ENCODE measurements at regions not wholly inside any gene's neighbourhood (a gene's known extent, or its start where the extent isn't known, plus 50 kb on each side); places are given as distances from the start of the nearest gene placed in this dataset.

DNA sequence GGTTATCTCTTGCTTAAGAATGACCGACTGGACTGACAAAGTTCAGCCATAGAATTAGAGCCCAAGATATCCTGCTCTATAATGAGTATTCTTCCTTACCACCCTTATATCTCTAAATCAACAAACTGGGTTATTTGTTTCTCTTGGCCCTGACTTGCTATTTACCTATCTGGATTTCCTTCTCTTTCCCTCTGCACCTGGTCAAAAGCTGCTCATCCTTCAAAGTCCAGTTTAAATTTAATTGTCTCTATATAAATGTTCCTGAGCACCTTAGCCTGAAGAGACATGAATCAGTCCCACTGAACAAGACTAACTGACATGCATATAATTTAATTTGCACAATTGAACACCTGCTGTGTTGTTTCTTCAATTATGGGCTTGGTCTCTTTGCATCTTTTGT is 127.1 kb upstream of the KCNJ15 start:
- TF ChIP-seq EZH2 (IDR thresholded peaks at IDR 0.05; ENCODE audit: borderline replicate concordance, low read length) = no peak
- TF ChIP-seq, protein P1, sequence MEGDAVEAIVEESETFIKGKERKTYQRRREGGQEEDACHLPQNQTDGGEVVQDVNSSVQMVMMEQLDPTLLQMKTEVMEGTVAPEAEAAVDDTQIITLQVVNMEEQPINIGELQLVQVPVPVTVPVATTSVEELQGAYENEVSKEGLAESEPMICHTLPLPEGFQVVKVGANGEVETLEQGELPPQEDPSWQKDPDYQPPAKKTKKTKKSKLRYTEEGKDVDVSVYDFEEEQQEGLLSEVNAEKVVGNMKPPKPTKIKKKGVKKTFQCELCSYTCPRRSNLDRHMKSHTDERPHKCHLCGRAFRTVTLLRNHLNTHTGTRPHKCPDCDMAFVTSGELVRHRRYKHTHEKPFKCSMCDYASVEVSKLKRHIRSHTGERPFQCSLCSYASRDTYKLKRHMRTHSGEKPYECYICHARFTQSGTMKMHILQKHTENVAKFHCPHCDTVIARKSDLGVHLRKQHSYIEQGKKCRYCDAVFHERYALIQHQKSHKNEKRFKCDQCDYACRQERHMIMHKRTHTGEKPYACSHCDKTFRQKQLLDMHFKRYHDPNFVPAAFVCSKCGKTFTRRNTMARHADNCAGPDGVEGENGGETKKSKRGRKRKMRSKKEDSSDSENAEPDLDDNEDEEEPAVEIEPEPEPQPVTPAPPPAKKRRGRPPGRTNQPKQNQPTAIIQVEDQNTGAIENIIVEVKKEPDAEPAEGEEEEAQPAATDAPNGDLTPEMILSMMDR (IDR thresholded peaks at IDR 0.05; ENCODE audit: low read length) = no peak

DNA sequence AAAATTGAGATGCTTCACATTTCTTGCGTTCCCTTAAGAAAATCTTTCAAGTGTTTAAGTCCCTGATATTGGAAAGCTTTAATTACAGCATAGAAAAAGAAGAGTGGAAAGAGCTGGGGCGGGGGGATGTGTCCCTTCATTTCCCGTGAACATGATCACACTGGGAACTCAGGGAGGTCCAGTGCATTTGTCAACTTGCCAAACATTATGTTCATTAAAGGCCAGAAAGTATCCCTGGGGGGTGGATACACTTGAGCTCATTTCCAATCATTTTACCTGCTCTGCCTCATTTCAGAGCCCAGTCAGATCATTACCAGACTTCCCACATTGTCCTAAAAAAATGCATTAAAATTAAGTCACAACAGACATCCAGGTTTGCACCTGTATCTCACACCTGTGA is 123.6 kb upstream of the KCNJ15 start:
- Histone ChIP-seq H3K27ac (ENCODE audit: low read depth, low read length, poor library complexity, severe bottlenecking) (no peak overlapping the region), H2AFZ (ENCODE audit: low read length) (no peak overlapping the region), H3K4me1 (ENCODE audit: insufficient read depth, low read length, severe bottlenecking) (no peaks in the 10 kb centered on the region), H3K27me3 (ENCODE audit: insufficient read depth, low read length) (no peaks in the 10 kb centered on the region), H3K79me2 (ENCODE audit: insufficient read depth, low read length) (no peaks in the 10 kb centered on the region), H3F3A (ENCODE audit: insufficient read depth, low read length) (no peaks in the 10 kb centered on the region), H3K4me2 (ENCODE audit: low read length) (no peak overlapping the region), H3K9me3 (ENCODE audit: low read length) (no peaks in the 10 kb centered on the region), H3K36me3 (ENCODE audit: insufficient read depth, low read length) (no peaks in the 10 kb centered on the region), H3K4me3 (ENCODE audit: low read depth, low read length, poor library complexity, severe bottlenecking) (no peak overlapping the region), H4K20me1 (ENCODE audit: insufficient read depth, low read length) (no peaks in the 10 kb centered on the region), H3K9ac (ENCODE audit: low read length) (no peak overlapping the region), H3K9me2 (ENCODE audit: low read depth, low read length) (no peaks in the 10 kb centered on the region)
- TF ChIP-seq EZH2 (IDR thresholded peaks at IDR 0.05; ENCODE audit: borderline replicate concordance, low read length) = no peak
- TF ChIP-seq, protein P1 (IDR thresholded peaks at IDR 0.05; ENCODE audit: low read length) = no peak

More for the DNA sequence above, 127.1 kb upstream of the KCNJ15 start:
- Histone ChIP-seq H3K27ac (ENCODE audit: low read depth, low read length, poor library complexity, severe bottlenecking) (no peak overlapping the region), H3K4me2 (ENCODE audit: low read length) (no peak overlapping the region), H3K4me3 (ENCODE audit: low read depth, low read length, poor library complexity, severe bottlenecking) (no peak overlapping the region), H3K27me3 (ENCODE audit: insufficient read depth, low read length) (no peaks in the 10 kb centered on the region), H4K20me1 (ENCODE audit: insufficient read depth, low read length) (no peaks in the 10 kb centered on the region), H2AFZ (ENCODE audit: low read length) (no peak overlapping the region), H3K79me2 (ENCODE audit: insufficient read depth, low read length) (no peaks in the 10 kb centered on the region), H3K36me3 (ENCODE audit: insufficient read depth, low read length) (no peaks in the 10 kb centered on the region), H3K4me1 (ENCODE audit: insufficient read depth, low read length, severe bottlenecking) (no peaks in the 10 kb centered on the region), H3K9me2 (ENCODE audit: low read depth, low read length) (no peaks in the 10 kb centered on the region), H3F3A (ENCODE audit: insufficient read depth, low read length) (no peaks in the 10 kb centered on the region), H3K9ac (ENCODE audit: low read length) (no peak overlapping the region), H3K9me3 (ENCODE audit: low read length) (no peaks in the 10 kb centered on the region)

DNA sequence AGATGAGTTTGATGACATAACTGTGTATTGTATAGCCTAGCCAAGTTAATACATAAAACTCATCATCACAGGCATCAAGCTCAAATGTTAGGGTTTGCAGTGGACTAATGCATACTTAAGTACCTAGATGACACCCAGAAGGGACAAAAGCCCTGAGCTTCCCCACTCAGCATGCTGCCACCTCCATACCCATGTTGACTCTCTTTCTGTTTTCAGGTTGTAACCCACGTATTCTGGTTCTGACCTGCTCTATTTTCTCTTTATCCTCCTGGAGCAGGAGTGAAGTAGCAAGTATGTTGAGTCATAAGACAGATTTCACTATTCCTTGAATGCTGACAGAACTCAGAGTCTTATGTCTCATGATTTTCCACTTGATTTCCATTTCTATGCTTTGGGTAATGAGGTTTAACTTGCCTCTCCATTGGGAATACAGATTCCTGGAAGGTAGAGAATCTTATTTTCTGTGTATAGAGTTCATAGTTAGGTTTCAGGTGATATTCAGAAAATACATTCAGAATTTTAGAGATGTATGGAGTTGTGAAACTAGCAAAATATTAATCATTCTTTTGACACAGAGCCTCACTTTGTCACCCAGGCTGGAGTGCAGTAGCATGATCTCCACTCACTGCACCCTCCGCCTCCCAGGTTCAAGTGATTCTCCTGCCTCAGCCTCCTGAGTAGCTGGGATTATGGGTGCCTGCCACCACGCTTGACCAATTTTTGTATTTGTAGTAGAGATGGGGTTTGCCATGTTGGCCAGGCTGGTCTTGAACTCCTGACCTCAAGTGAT is 122.5 kb upstream of the KCNJ15 start:
- no peaks in the 10 kb centered on the region for H3K9me2 ChIP-seq (ENCODE audit: low read depth, low read length)
- no peaks in the 10 kb centered on the region for H3K79me2 ChIP-seq (ENCODE audit: insufficient read depth, low read length)
- TF ChIP-seq EZH2 (IDR thresholded peaks at IDR 0.05; ENCODE audit: borderline replicate concordance, low read length) = no peak
- TF ChIP-seq, protein P1 (IDR thresholded peaks at IDR 0.05; ENCODE audit: low read length) = no peak
- no peak overlapping the region for H3K4me3 ChIP-seq (ENCODE audit: low read depth, low read length, poor library complexity, severe bottlenecking)
- H3K4me2 ChIP-seq (ENCODE audit: low read length) = no peak overlapping the region
- no peaks in the 10 kb centered on the region for H3F3A ChIP-seq (ENCODE audit: insufficient read depth, low read length)
- no peaks in the 10 kb centered on the region for H3K9me3 ChIP-seq (ENCODE audit: low read length)
- H3K9ac ChIP-seq (ENCODE audit: low read length) = no peak overlapping the region
- H3K27ac ChIP-seq (ENCODE audit: low read depth, low read length, poor library complexity, severe bottlenecking) = no peak overlapping the region
- H3K36me3 ChIP-seq (ENCODE audit: insufficient read depth, low read length) = no peaks in the 10 kb centered on the region
- H4K20me1 ChIP-seq (ENCODE audit: insufficient read depth, low read length) = no peaks in the 10 kb centered on the region
- no peak overlapping the region for H2AFZ ChIP-seq (ENCODE audit: low read length)
- no peaks in the 10 kb centered on the region for H3K27me3 ChIP-seq (ENCODE audit: insufficient read depth, low read length)
- no peaks in the 10 kb centered on the region for H3K4me1 ChIP-seq (ENCODE audit: insufficient read depth, low read length, severe bottlenecking)

All from OCI-LY1 (cell line).